Ramos (cell line): ENCODE measurements at regions not wholly inside any gene's neighbourhood (a gene's known extent, or its start where the extent isn't known, plus 50 kb on each side); places are given as distances from the start of the nearest gene placed in this dataset.

Source experiments
- in situ Hi-C: fragments of 300-500 bp; cut with MboI; formaldehyde crosslinking; loops from one replicate; pipeline ENCODE4 v1.14.3; 2022; ENCODE audit warnings: low sequenced_read_pairs; ENCODE audit not compliant: unreplicated experiment

DNA sequence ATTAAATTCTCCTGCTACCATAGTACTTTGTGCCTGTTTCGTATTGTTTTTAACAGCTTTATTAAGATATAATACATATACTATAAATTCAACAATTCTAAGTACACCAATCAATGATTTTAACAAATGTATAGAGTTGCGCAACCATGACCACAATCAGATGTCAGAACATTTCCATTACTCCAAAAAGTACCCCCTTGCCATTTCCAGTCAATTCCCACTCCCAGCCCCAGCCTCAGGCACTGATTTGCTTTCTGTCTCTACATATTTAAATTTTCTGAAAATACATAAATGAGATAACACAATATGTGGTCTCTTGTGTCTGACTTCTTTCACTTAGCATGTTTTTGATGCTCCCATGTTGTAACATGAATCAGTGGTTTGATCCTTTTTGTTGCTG lies 193.9 kb downstream of the FIGN start:
- in situ Hi-C loops = no loop called here

- in situ Hi-C loops = no loop called here
These were observed 194.3 kb downstream of the FIGN start for GRCh38 chr2:163541495-163541894.

GRCh38 chr2:163528640-163529217 lies 207.1 kb downstream of the FIGN start:
- in situ Hi-C loops = no loop called here

DNA sequence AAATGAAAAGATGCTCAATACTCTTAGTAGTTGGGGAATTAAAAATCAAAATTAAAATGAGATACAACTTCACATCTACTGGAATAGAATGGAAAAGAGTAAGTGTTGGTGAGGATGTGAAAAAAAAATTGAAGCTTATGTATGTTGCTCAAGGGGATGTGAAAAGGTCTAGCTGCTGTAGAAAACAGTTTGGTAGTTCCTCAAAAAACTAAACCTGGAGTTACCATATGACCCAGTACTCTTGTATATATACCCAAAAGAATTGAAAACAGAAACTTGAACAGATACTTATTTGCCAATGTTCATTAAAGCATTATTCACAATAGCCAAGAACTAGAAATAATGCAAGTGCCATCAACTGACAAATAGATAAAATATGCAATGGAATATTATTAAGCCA lies 208.4 kb downstream of the FIGN start:
- in situ Hi-C loops = no loop called here

DNA sequence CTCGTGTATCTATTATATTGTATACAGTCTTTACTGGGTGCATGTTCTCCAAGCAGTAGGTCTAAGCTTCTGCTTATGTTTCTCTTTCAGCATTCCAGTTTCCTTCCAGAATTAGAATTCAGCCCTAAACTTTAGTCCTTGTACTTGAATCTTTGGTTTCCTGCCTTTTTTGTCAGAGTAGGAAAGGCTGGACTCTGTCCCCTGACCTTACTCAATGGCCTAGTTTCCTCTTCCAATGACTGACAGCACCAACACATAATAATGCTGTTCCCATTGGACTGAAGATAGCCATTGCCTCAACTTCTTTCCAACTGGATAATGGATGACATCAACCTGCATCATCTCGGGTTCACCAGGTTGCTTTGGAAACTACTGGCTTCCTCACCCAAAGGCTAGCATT lies 217.0 kb downstream of the FIGN start:
- in situ Hi-C loops = no loop called here

GRCh38 chr2:163515836-163516235 lies 220.0 kb downstream of the FIGN start:
- in situ Hi-C loops = no loop called here

- in situ Hi-C loops = no loop called here
These were observed 230.5 kb downstream of the FIGN start for GRCh38 chr2:163505281-163505680.

- in situ Hi-C loops = no loop called here
These were observed 242.2 kb downstream of the FIGN start for GRCh38 chr2:163493359-163494298.

GRCh38 chr2:163491850-163492249 lies 244.0 kb downstream of the FIGN start:
- in situ Hi-C loops = no loop called here

DNA sequence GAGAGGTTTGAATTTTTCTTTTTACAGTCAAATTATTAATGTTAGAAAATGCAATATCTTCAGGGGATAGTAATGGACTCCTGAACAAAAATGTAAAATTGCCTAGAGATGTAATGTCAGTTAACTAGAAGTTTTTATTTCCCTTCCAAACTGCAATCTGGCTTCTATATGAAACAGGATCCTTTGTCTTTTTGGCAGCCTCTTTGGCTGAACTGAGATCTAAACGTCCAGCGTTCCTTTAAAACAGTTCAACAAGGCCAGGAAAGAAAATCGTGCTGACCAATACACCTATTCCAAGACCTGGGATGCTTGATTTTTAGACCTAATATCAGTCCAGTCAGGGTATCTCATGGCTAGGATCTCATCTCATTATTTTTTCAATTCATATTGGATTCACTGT lies 245.5 kb downstream of the FIGN start:
- in situ Hi-C loops = no loop called here

- in situ Hi-C loops = no loop called here
These were observed 254.3 kb downstream of the FIGN start for GRCh38 chr2:163481515-163481914.

DNA sequence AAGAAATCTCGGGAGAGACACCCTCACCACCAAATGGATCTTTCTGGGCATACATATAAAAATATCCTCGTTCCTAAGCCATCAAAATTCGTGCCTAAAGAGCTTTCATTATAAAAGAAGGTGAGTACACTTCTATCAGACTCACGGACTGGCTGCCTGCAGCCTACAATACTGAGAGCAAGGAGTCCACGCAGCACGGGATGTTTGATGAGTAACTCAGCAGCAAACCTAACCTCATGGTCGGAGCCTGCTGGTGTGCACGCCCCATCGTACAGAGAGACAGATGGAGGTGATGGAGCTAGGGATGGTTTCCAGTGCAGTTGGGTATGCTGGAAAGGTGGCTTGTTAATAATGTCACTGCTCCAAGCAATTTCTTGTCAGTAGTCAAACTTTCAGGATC lies 256.2 kb downstream of the FIGN start:
- in situ Hi-C loops = no loop called here

- in situ Hi-C loops = no loop called here
These were observed 260.0 kb downstream of the FIGN start for GRCh38 chr2:163475815-163476214.

GRCh38 chr2:163474889-163475288 lies 260.9 kb downstream of the FIGN start:
- in situ Hi-C loops = no loop called here

GRCh38 chr2:163474319-163474744 lies 261.5 kb downstream of the FIGN start:
- in situ Hi-C loops = no loop called here

- in situ Hi-C loops = no loop called here
These were observed 263.9 kb downstream of the FIGN start for GRCh38 chr2:163471947-163472346.

- in situ Hi-C loops = no loop called here
These were observed 266.2 kb downstream of the FIGN start for GRCh38 chr2:163469561-163469962.

DNA sequence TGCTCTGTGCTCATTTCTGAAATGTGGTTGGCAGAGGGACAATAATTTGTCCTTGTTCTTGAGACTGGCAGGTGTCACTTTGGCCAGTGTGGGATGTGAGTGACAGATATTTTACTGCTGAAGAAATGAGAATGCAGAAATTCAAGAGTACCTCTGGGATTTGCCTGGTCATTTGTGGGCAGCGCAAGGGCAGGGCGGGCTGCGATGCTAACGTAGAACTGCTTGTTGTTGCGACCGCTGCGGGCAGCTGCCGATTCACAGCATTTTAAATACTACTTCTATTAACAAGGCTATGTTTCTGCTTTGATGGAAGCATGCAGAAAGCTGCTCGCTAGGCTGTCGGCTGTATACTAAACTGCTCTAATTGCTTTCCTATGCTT lies 268.6 kb downstream of the FIGN start:
- in situ Hi-C loops = no loop called here

- in situ Hi-C loops = no loop called here
These were observed 269.2 kb downstream of the FIGN start for GRCh38 chr2:163466331-163467250.

DNA sequence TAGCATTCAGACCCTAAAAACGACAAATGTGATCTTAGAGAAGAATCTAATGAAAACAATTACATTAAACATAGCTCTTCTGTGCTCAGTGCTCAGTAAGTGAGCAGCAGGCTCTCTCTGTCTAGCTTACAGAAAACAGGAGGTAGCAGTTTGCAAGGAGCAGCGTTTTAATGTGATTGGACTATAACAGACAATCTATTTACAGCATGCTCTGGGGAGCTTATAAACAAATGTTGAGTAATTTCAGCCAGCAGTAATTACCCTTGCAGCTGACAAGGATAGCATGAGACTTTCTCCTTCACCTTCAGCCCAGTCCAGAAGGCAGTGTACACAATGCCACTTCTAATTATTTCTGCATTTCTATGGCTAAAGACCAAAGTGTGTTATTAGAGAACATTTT lies 270.4 kb downstream of the FIGN start:
- in situ Hi-C loops = no loop called here

GRCh38 chr2:163463411-163463810 lies 272.4 kb downstream of the FIGN start:
- in situ Hi-C loops = no loop called here
